Adrenal gland (tissue), 5 donors: ENCODE measurements at regions not wholly inside any gene's neighbourhood (a gene's known extent, or its start where the extent isn't known, plus 50 kb on each side); places are given as distances from the start of the nearest gene placed in this dataset.

Experiments
- POLR2A ChIP-seq, 2 donors: fragments of 450-650 bp; IDR thresholded peaks; one replicate each; pipeline ENCODE4 v1.6.1; 2017; ENCODE audit warnings: antibody characterized with exemption in 2 of 2, mild to moderate bottlenecking in 2 of 2, moderate library complexity in 1 of 2
- TF ChIP-seq, protein P1 (sequence below), 6 experiments: fragments of 450-650 bp in 4 of 6; fragments of 200-600 bp in 2 of 6; sonication (generic) in 1 of 6; IDR thresholded peaks; 1 replicate in 5 of 6; 2 replicates in 1 of 6; pipeline versions ENCODE4 v1.5.1 to v1.8.0; 2016 to 2021; ENCODE audit warnings: antibody characterized with exemption in 6 of 6, mild to moderate bottlenecking in 2 of 6, moderate library complexity in 1 of 6
- donor health status: DM: no; HTN: no; CAD: no.

DNA sequence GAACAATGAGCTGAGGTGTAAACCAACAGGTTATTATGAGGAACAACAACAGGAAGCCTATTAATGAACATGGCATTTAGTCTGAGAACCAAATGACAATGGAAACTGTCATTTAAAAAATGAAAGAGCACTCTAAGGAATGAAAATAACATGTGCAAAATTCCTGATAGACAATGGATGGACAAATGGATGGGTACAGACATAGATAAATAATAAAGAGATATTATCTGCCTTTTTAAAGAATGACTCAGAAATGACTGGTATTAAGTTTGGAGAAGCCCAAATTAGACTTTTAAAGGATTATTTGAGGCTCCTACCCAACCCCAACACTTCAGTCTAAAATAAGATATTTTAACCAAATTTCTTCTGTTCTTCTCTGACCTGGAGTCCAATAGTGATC, 650.5 kb upstream of the ZNF385D start:
- TF ChIP-seq, protein P1, sequence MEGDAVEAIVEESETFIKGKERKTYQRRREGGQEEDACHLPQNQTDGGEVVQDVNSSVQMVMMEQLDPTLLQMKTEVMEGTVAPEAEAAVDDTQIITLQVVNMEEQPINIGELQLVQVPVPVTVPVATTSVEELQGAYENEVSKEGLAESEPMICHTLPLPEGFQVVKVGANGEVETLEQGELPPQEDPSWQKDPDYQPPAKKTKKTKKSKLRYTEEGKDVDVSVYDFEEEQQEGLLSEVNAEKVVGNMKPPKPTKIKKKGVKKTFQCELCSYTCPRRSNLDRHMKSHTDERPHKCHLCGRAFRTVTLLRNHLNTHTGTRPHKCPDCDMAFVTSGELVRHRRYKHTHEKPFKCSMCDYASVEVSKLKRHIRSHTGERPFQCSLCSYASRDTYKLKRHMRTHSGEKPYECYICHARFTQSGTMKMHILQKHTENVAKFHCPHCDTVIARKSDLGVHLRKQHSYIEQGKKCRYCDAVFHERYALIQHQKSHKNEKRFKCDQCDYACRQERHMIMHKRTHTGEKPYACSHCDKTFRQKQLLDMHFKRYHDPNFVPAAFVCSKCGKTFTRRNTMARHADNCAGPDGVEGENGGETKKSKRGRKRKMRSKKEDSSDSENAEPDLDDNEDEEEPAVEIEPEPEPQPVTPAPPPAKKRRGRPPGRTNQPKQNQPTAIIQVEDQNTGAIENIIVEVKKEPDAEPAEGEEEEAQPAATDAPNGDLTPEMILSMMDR (IDR thresholded peaks at IDR 0.05): no peak
- no peak for TF ChIP-seq POLR2A (IDR thresholded peaks at IDR 0.05)
